ENCODE measurements at regions not wholly inside any gene's neighbourhood (a gene's known extent, or its start where the extent isn't known, plus 50 kb on each side); places are given as distances from the start of the nearest gene placed in this dataset.

GRCh38 chr2:121094101-121094500, 190.9 kb downstream of the TFCP2L1 start:
- TF ChIP-seq MYC (IDR thresholded peaks at IDR 0.05; ENCODE audit: low read depth, low read length) (no peak), POLR2A (IDR thresholded peaks at IDR 0.05; ENCODE audit: extremely low read depth, insufficient read length) (no peak), MAX (IDR thresholded peaks at IDR 0.05; ENCODE audit: low read depth, low read length) (no peak)
- H3K4me3 ChIP-seq (ENCODE audit: low read depth, low read length) = no peak overlapping the region
- no peak for DNase-seq (ENCODE audit: low read depth)

- no peak for DNase-seq (ENCODE audit: low read depth)
- H3K4me3 ChIP-seq (ENCODE audit: low read depth, low read length) = no peak overlapping the region
- no peak for TF ChIP-seq CTCF (IDR thresholded peaks at IDR 0.05; ENCODE audit: low read depth, low read length)
- no peak for TF ChIP-seq POLR2A (IDR thresholded peaks at IDR 0.05; ENCODE audit: extremely low read depth, insufficient read length)
- TF ChIP-seq MYC (IDR thresholded peaks at IDR 0.05; ENCODE audit: low read depth, low read length) = no peak
- no peak for TF ChIP-seq MAX (IDR thresholded peaks at IDR 0.05; ENCODE audit: low read depth, low read length)
Measured at GRCh38 chr2:121094845-121095244, 190.2 kb downstream of the TFCP2L1 start.

GRCh38 chr2:121095257-121096080, 189.5 kb downstream of the TFCP2L1 start:
- no peak overlapping the region for H3K4me3 ChIP-seq (ENCODE audit: low read depth, low read length)
- no peak for TF ChIP-seq MYC (IDR thresholded peaks at IDR 0.05; ENCODE audit: low read depth, low read length)
- TF ChIP-seq POLR2A (IDR thresholded peaks at IDR 0.05; ENCODE audit: extremely low read depth, insufficient read length) = no peak
- peak; percentile 91 for TF ChIP-seq CTCF (IDR thresholded peaks at IDR 0.05; ENCODE audit: low read depth, low read length)
- TF ChIP-seq MAX (IDR thresholded peaks at IDR 0.05; ENCODE audit: low read depth, low read length) = no peak

GRCh38 chr2:121096611-121097010, 188.4 kb downstream of the TFCP2L1 start:
- no peak for TF ChIP-seq MAX (IDR thresholded peaks at IDR 0.05; ENCODE audit: low read depth, low read length)
- no peak for TF ChIP-seq POLR2A (IDR thresholded peaks at IDR 0.05; ENCODE audit: extremely low read depth, insufficient read length)
- TF ChIP-seq MYC (IDR thresholded peaks at IDR 0.05; ENCODE audit: low read depth, low read length) = no peak
- no peak for TF ChIP-seq CTCF (IDR thresholded peaks at IDR 0.05; ENCODE audit: low read depth, low read length)
- H3K4me3 ChIP-seq (ENCODE audit: low read depth, low read length) = no peak overlapping the region
- no peak for DNase-seq (ENCODE audit: low read depth)

More at GRCh38 chr2:121095257-121096080, 189.5 kb downstream of the TFCP2L1 start:
- peak; percentile 73 for DNase-seq (ENCODE audit: low read depth)

GRCh38 chr2:121098556-121098955, 186.4 kb downstream of the TFCP2L1 start:
- no peak for DNase-seq (ENCODE audit: low read depth)
- TF ChIP-seq POLR2A (IDR thresholded peaks at IDR 0.05; ENCODE audit: extremely low read depth, insufficient read length) = no peak
- no peak for TF ChIP-seq CTCF (IDR thresholded peaks at IDR 0.05; ENCODE audit: low read depth, low read length)
- TF ChIP-seq MYC (IDR thresholded peaks at IDR 0.05; ENCODE audit: low read depth, low read length) = no peak
- no peak for TF ChIP-seq MAX (IDR thresholded peaks at IDR 0.05; ENCODE audit: low read depth, low read length)
- no peak overlapping the region for H3K4me3 ChIP-seq (ENCODE audit: low read depth, low read length)

All from NB4 (cell line).